NCI-H69 (cell line): ENCODE measurements at regions not wholly inside any gene's neighbourhood (a gene's known extent, or its start where the extent isn't known, plus 50 kb on each side); places are given as distances from the start of the nearest gene placed in this dataset.
A peak's percentile ranks its signal among the peaks of the same experiment; 100 is the strongest.

Experiments used
- DNase-seq: peaks from one replicate; lab custom pipeline; 2025; lab: John Stamatoyannopoulos, UW

GRCh38 chr5:133854554-133854953 is 113.9 kb downstream of the C5orf15 start:
- DNase-seq: no peak

- DNase-seq: no peak
These were observed 114.6 kb downstream of the C5orf15 start for GRCh38 chr5:133853646-133854365.

GRCh38 chr5:133851521-133851920 is 116.9 kb downstream of the C5orf15 start:
- DNase-seq: no peak

GRCh38 chr5:133850811-133851210 is 117.6 kb downstream of the C5orf15 start:
- no peak for DNase-seq

GRCh38 chr5:133849116-133849515 is 119.3 kb downstream of the C5orf15 start:
- no peak for DNase-seq

- peak; percentile 96 for DNase-seq
These were observed 120.0 kb downstream of the C5orf15 start for GRCh38 chr5:133848341-133848811.

GRCh38 chr5:133847886-133848285 is 120.5 kb downstream of the C5orf15 start:
- DNase-seq: no peak

GRCh38 chr5:133847301-133847700 is 121.1 kb downstream of the C5orf15 start:
- DNase-seq: no peak

- DNase-seq: no peak
These were observed 121.8 kb downstream of the C5orf15 start for GRCh38 chr5:133846478-133847226.

GRCh38 chr5:133845271-133845670 is 123.2 kb downstream of the C5orf15 start:
- no peak for DNase-seq

GRCh38 chr5:133844836-133845235 is 123.6 kb downstream of the C5orf15 start:
- peak; percentile 98 for DNase-seq

GRCh38 chr5:133843911-133844310 is 124.5 kb downstream of the C5orf15 start:
- peak; percentile 65 for DNase-seq

GRCh38 chr5:133842846-133843611 is 125.4 kb downstream of the C5orf15 start:
- DNase-seq: peak; percentile 86

GRCh38 chr5:133841831-133842750 is 126.3 kb downstream of the C5orf15 start:
- no peak for DNase-seq

GRCh38 chr5:133840168-133840567 is 128.3 kb downstream of the C5orf15 start:
- DNase-seq: peak; percentile 76

- DNase-seq: peak; percentile 81
These were observed 128.7 kb downstream of the C5orf15 start for GRCh38 chr5:133839721-133840120.

- no peak for DNase-seq
These were observed 129.3 kb downstream of the C5orf15 start for GRCh38 chr5:133839090-133839489.

- no peak for DNase-seq
These were observed 130.1 kb downstream of the C5orf15 start for GRCh38 chr5:133838286-133838685.

- DNase-seq: no peak
These were observed 136.8 kb downstream of the C5orf15 start for GRCh38 chr5:133831491-133832224.

- no peak for DNase-seq
These were observed 137.5 kb downstream of the C5orf15 start for GRCh38 chr5:133830911-133831310.

- no peak for DNase-seq
These were observed 138.1 kb downstream of the C5orf15 start for GRCh38 chr5:133830281-133830680.
